ENCODE measurements at regions not wholly inside any gene's neighbourhood (a gene's known extent, or its start where the extent isn't known, plus 50 kb on each side); places are given as distances from the start of the nearest gene placed in this dataset.

DNA sequence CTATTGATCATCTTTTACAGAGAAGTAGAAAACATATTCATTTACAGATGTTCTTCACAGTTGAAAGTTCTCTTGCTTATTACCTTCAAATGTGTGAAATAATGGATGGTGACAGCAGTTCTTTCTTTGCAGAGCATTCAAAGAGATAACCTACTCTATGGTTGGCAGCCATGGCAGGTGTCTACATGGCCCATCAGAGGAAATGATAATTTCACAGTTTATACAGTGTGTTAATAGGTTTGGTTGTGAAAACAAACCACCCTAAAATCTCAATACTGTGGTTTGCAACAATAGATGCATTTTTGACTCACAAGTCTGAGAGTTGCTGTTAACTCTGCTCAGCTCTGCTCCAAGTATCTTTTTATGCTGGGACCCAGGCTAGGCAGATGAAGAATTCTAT is 241.2 kb upstream of the SAMSN1 start:
- TF ChIP-seq CTCF (IDR thresholded peaks at IDR 0.05) (no peak), POLR2A (IDR thresholded peaks at IDR 0.05) (no peak), EP300 (IDR thresholded peaks at IDR 0.05) (no peak)
